ENCODE measurements at regions not wholly inside any gene's neighbourhood (a gene's known extent, or its start where the extent isn't known, plus 50 kb on each side); places are given as distances from the start of the nearest gene placed in this dataset.

DNA sequence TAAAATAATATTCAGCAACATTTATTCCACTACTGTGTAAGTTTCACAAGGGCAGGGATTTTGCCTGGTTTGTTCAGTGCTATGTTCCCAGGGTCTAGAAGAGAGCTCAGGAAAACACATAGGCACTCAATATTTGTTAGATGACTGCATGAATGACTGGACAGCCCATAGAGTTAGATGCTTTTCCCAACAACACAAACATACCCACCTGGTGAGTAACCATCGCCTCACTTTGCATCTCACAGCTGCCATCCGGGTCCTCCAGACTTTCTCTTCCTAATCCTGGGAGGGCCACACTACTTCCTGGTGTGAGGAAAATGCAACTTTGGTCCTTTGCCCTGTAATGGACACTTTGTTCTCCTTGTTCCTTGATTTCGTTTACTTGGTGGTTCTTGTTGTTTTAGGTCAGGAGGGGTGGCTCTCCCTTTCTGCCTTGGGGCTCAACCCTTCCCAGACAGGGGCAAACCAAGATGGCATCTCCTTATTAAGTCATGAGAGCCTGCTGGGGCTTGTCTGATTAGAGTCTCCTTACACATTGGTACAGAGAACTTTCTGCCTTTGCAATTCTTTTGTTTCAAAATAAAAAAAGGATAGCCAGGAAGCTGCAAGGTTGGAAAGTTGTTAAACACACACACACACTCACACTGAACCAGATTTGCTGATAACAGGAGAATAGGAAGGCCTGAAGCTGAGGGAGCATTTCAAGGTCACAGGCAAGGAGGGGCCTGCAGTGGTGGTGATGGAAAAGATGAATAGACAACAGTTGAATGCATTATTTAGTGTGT is 190.6 kb downstream of the MID1IP1 start:
- DNase-seq (ENCODE audit: low read depth in 2 of 2), result no peak

DNA sequence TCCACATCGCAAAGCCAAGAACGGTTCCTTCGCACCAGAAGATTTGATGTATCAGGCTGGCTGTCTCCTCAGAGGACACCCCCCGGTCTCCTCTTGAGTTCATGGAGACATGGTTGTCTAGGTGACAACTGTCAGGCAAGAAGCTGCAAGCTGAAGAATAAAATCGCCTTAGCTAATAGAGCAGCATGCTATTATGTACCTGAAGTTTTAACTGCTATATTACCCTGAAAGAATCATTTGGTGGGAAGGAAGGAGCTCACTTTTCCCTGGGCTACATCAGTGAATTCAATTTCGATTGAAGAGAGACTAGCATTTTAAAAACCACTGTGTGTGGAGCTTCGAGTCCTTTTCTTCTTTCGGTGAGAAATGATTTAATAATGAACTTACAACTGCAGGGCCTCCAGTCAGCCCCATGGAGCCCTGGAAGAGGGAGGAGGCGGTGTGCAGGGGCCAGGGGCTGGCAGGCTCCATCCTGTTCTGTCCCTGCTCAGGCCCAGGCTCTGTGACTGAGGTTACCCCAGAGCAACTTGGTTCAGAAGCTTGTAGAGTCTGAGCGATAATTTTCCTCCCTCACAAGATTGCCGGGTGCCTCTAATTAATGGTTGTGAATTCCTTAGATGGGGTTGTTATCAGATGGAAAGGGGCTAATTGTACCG is 191.3 kb downstream of the MID1IP1 start:
- no peak for DNase-seq (ENCODE audit: low read depth in 2 of 2)

DNA sequence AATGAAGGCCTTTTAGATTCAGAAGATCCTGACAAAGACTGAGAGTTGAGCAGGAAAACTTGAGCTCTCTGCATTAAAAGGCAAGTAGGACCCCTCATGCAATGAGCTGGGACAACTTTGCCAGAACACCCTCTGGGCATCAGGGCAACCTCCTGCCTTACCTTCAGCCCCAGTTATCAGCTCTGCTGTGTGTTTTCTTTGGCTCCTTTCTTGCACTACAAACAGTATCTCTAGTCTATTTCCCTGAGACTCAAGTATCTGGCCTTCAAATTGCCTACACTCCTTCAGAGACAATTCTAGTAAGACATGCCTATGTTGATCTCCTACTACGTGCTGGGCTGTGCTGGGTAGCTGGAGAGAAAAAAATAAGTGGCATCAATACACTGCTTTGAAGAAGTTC is 192.2 kb downstream of the MID1IP1 start:
- DNase-seq (ENCODE audit: low read depth in 2 of 2), result no peak

DNA sequence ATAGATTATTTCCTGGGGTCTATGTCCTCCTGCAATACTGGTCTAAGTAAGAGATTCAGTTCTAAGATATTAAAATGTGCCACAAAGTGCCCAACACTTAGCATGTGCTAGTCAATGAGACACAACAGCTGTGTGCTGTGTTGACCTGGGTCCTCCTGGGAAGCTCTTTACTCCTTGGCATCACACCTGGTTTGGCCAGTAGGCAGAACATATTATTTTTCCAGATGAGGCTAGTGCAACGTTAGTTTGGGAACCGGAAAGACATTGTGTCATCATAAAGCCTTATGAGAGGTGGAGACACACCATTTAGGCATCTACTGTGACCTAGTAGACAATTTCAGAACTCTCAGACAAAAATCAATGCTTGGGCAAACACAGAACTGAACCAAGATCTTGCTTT is 197.8 kb downstream of the MID1IP1 start:
- no peak for DNase-seq (ENCODE audit: low read depth in 2 of 2)

DNA sequence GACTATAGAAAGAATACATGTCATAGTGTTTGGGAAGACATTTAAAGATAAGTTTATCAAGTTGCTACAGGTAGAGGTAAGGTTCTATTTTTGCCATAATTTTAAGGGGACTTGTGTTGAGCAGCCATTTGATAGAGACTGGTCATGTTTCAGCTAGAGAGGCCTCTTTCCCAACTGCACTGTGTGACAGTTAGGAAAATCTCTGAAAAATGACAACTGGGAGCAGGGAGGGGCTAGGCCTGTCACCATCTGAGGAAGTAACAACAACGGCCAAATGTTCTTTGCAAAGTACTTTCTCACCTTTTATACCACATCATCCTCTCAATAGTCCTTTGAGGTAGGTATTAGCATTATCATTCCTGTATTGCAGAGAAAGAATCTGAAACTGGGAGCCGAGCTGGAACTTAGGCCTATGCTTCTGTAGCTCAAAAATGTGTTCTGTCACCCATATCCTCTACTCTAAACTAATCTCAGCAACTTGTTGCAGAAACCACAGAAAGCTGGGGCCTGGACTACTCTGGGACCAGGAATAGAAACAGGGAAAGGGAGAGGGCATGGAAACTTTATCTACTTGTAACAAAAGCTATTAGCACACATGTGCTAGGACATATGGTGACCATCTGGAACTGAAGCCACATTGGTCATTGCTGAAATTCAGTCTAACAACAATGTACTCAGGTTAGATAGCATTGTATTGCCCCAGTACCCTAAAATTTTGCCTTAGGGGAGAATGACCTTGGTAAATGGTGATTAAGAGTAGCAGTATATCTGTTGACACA is 198.9 kb downstream of the MID1IP1 start:
- no peak for DNase-seq (ENCODE audit: low read depth in 2 of 2)

DNA sequence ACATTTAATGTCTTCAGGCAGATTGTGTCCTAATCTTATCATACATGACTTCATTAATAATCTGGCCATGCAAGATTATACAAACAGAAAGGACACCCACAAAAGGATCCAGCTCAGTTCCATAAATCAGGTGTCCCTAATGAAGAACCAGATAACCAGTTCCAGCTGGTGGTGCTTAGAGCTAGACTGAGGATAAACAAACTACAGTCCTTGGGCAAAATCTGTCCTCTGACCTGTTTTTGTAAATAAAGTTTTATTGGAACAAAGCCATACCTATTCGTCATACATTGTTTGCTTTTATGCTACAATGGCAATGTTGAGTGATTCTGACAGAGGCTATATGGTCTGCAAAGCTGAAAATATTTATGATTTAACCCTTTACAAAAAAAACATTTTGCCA is 199.5 kb downstream of the MID1IP1 start:
- no peak for DNase-seq (ENCODE audit: low read depth in 2 of 2)

DNA sequence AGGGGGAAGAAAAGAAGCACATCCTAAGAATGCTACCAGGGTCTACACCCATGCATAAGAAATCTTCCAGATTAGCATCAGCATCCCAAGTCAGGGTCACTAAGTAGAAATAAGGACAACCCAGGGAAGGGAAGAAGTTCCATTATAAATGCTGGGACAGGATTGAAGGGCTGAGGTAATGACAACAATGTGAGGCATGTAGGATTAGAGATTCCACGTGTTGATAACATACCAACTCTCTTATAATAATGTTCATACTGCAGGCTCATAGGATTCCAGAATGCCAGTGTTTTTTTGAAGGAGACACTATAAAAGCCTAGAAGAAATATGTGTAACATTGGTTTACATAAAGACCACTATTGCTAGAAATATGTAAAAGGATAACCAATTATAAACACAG is 201.2 kb downstream of the MID1IP1 start:
- no peak for DNase-seq (ENCODE audit: low read depth in 2 of 2)

DNA sequence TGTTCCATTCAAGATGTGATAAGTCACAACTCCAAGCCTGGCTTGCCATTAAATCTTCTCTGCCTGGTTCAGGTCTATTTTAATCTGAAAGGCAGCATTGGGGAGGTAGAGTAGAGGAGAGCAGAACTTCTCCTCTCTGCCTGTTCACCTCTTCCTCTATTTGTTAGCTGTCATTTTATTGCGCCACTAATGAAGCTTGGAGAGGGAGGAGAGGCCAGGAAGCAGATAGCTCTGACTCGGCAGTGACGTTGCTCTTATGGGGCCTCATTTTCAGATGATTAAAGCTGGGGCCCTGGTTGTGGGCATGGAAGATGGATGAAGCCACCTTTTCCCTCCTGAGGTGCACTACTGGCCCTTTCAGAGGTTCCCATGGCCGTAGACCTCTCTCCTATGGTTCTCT is 207.3 kb downstream of the MID1IP1 start:
- DNase-seq (ENCODE audit: low read depth in 2 of 2), result no peak

DNA sequence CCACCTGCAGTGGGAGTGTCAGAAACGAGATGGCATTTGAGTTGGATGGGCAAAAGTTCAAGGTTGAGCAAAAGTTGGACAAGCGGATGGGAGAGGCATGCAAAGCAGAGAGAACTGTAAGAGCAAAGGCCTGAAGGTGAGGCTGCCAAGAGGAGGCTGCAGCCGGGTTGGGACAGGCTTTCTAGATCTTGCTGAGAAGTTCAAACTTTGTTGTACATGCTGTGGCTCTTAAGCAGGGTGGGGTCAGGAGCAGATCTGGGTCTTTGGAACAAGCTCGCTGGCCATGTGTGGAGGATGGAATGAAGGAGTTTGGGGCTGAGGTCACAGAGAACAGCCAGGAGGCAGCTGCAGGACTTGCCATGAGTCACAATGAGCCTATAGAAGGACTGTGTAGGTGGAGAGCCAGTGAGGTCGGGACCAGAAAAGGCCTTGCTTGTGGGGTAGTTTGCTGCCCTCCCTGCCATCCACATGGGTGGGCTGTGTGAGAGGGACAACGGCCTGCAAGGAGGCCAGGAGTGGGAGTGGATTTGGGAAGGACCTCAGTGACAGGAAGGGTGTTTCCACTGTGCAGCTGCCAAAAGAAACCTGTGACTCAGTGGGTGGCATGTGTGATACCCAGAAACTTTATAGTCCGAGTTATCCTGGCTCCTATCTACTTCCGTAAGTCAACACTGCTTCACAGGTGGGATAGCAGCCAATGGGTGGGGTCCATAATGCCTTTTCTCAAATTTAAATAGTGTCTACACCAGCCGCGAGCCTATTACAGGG is 210.4 kb downstream of the MID1IP1 start:
- no peak for DNase-seq (ENCODE audit: low read depth in 2 of 2)

DNA sequence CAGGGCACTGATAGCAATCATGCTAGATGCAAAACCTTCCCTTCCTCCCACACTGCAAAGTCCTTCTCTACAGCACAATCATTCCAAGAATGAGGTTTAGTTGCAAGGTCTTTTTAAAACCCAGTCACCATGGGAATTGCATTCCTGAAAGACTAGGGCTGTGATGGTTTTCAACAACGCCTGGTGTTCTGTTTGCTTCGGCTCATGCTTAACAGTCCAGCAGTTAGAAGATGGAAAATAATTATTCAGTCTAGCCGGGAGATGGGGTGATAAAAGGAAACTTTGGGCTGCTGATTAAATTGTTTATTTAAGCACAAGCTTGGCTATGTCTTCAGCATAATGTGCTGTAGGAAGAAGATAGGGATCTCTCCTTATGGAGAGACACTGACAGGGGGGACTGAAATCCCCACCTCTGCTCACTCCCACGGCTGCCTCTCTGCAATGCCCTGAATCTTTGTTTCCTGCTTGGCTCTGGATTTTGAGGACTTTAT is 211.4 kb downstream of the MID1IP1 start:
- DNase-seq (ENCODE audit: low read depth in 2 of 2), result no peak

DNA sequence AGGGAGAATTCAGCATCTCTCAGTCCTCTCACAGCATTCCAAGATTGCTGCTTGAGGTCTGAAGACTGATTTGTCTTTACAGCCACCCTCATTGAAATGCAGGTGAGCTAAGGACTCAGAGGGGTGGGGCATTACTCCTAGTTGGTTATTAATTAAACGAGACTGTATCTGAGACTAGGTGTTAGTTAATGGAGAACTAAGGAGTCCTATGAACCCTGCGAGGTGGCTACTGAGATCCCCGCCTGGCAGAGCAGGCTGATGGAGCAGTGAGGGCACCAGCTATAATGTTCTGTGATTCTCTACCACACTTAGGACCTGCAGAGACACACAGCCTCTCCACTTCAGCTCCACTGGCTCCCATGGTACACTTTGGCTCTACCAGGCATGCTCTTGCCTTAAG is 215.3 kb downstream of the MID1IP1 start:
- no peak for DNase-seq (ENCODE audit: low read depth in 2 of 2)

DNA sequence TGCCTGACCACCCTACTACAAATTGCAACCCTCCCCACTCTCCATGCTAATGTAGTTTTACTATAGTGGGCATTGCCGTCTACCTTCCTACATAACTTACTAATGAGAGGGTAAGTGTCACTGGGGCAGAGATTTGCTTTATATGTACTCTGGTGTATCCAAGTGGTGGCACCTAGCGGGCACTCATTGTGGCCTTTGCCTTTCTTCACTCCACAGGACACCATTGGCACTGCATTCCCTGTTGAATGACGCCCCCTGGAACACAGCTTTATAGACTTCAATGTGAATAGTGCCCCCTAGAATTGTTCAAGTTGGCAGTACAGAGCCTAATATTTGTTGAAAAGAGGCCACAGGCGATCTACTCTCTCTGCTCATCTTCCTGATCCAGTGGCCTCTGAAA is 215.8 kb downstream of the MID1IP1 start:
- DNase-seq (ENCODE audit: low read depth in 2 of 2), result no peak

DNA sequence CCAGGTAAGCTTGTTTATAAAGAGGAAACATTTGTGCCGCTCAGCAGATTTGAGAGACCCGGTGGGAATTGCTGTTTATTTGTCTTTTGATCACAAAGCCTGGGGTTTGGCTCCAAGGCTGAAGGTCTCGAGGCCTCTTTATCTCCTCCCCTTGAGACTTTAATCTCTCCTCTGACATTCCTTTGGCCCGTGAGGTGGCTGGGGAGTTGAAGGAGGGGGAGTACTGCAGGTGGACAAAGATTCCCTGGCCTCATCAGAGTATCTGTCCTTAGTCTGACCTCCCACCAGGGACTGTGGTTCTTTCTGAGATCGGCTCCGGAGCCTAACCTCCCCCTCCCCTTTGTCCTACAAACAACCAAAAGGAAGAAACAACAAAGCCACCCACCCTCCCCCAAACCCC is 216.5 kb downstream of the MID1IP1 start:
- DNase-seq (ENCODE audit: low read depth in 2 of 2), result no peak

DNA sequence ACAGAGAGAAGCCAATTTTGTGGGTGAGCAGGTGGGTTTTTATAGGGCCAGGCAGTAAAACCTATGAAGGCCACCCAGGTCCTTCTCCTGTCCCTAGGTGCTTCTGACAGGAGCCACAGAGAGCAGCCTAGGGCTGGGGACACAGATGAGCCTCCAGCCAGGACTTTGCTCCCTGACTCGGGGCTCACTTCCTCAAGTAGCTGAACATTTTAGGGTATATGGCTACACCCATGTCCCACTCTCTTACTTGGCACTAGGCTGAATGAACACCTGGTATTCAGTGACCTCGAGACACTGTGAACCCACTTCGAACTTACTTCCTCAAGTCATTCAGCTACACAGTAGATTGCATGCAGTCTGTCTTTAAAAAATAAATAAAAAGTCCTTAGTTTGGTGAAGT is 217.3 kb downstream of the MID1IP1 start:
- no peak for DNase-seq (ENCODE audit: low read depth in 2 of 2)

DNA sequence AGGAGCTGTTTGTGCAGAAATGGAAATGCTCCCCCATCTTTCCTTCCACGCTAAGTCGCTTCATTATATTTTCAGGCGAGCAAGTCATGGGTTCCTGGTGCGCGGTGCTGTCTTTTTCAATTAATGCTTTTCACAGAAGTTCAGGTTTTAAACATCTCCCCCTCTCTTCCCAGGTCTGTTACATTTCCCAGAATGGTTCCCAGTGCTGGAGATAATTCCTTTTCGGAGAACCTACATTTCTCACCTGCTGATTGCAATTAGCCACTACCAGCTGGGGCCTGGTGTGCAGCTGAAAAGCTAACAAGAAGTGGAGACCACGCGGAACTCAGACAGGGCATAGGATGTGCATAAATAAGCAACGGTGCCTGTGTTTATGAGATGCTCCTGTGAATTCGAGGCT is 217.8 kb downstream of the MID1IP1 start:
- no peak for DNase-seq (ENCODE audit: low read depth in 2 of 2)

DNA sequence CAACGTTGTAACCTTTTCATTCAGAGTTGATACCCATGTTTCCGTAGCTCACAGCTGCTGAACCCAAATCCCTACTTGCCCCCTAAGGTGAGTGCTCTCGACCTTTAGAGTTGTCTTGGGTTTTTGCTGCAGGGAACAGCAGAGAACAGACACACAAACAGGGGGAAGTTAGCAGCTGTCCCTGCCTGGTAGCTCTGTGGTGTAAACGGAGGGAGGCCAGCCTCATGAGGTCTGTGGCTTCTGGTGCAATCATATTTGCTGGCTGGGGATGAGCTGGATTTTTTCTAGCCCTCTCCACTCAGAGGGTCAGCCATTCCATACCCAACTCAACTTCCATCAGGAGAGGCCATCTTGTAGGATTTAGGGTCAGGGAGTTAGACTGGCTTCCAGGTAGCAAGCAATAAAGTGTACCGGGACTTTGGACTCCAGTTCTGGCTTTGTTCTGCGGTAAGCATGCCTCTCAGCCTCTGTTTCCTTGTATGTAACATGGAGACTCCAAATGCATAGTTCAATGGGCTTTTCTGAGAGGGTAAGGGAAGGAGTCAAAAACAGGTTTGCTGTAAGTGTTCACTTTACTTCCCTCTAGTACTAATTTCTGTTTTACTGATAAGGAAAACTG is 218.9 kb downstream of the MID1IP1 start:
- DNase-seq (ENCODE audit: low read depth in 2 of 2), result no peak

DNA sequence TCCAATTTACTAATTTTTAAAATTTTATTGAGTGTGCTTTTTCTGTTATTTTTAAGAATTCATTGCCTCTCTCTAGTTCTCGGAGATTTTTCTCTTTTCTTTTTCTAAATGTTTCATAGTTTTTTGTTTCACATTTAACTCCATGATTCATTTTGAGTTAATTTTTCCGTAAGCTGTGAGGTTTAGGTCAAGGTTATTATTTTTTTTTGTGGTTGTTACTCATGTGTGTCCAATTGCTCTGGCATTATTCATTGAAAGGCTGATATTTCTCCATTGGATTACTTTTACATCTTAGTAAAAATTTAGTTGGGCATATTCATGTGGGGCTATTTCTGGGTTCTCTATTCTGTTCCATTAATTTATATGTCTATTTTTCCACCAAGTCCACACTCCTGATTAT is 220.8 kb downstream of the MID1IP1 start:
- DNase-seq (ENCODE audit: low read depth in 2 of 2), result no peak

DNA sequence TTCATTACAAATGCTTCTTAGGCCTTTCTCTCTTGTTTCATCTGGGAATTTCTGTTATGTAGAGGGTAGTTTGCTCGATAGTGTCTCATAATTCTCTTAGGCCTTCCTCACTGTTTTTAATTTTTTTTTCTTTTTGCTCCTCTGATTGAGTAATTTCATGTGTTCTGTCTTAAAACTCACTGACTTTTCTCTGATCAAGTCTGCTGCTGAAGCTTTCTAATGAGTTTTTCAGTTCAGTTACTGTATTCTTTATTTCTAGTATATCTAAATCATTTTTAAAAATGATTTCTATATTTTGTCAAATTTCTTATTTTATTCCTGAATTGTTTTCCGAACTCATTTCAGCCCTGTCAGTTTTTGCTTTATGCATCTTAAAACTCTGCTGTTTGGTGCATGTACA is 228.0 kb downstream of the MID1IP1 start:
- no peak for DNase-seq (ENCODE audit: low read depth in 2 of 2)

DNA sequence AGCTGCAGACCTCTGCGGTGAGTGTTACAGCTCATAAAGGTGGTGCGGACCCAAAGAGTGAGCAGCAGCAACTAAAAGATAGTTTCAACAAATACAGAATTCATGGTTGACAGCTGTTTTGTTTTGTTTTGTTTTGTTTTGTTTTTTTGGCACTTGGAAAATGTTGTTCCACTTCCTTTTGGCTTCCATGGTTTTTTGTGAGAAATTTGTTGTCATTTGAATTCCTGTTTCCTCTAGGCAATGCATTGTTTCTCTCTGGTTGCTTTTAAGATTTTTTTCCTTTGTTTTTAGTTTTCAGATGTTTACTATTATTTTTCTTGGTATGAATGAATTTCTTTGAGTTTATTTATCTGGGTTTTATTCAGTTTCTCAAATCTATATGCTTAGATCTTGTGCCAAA is 229.4 kb downstream of the MID1IP1 start:
- DNase-seq (ENCODE audit: low read depth in 2 of 2), result no peak

DNA sequence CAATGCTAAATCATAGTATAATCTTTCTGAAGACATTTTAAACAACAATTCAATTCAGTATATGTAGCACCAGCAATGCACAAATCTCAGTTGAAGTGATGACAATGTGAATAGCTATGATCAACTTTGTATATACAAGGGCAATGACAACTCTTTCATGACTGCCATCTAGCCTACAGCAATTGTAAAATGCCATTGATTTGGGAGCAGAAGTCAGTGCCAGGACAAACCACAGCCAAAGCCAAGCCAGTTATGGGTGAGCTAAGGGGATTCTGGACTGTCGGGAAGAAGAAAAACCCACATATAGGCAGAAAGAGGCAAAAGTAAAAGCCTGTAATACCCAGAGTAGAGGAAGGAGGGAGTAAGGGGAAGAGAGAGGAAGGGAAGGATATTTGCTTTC is 238.6 kb downstream of the MID1IP1 start:
- no peak for DNase-seq (ENCODE audit: low read depth in 2 of 2)

DNA sequence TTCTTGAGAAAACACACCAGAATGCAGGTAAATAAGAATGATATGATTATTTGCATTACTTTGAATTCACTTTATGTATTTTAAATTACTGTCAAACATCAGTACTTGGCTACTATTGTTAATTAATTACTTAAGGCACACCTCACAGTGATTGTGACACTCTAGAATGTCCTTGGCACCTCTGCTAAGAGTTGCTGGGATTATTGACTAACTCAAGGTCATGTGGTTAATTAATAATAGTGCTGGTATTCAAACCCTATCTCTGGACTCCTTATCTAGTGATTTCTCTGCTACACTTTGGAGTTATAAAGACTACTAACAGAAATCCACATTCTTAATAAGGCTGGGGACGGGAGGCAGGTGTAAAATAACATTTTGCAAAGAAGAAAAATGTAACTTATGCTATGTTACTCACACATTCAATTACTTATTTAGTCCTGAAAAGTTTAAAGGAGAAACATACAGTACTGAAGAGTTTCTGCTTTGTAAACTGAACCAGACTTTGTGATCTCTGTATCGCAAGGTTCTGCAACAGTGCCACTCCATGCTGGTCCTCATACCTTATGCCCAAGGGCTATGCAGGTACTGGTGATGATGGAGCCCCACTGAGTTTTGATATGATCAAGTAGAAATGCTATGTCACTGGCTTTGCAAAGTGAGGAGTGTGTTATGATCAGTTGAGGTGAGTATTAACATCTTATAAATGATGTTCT is 242.7 kb downstream of the MID1IP1 start:
- DNase-seq (ENCODE audit: low read depth in 2 of 2), result no peak

Measured in activated CD8-positive, alpha-beta memory T cell treated with anti-CD3 and anti-CD28 coated beads for 4 hours (primary cell).